Liver (tissue), 3 donors: ENCODE measurements at regions not wholly inside any gene's neighbourhood (a gene's known extent, or its start where the extent isn't known, plus 50 kb on each side); places are given as distances from the start of the nearest gene placed in this dataset.

ENCODE experiments used
- CTCF ChIP-seq: fragments of 150-350 bp; IDR thresholded peaks from 2 replicates; pipeline ENCODE4 v1.5.1; 2017; ENCODE audit warnings: improper control_type of control experiment, low read depth, low read length; ENCODE audit not compliant: missing input control
- EGR1 ChIP-seq, 2 donors: IDR thresholded peaks; 2 replicates each; pipeline ENCODE4 v1.6.1; 2016 to 2018; ENCODE audit warnings: antibody characterized with exemption in 2 of 2, low read depth in 2 of 2
- FOXA1 ChIP-seq: IDR thresholded peaks from 2 replicates; pipeline ENCODE4 v1.6.1; 2016; ENCODE audit warnings: antibody characterized with exemption
- GABPA ChIP-seq, 2 donors: IDR thresholded peaks in 1 of 2; conservative IDR thresholded peaks in 1 of 2; 2 replicates each; pipeline ENCODE4 v1.6.1; 2016; ENCODE audit warnings: antibody characterized with exemption in 2 of 2, mild to moderate bottlenecking in 1 of 2, moderate library complexity in 1 of 2
- HNF4A ChIP-seq, 2 donors: conservative IDR thresholded peaks; 2 replicates each; pipeline ENCODE4 v1.6.1; 2016; ENCODE audit warnings: antibody characterized with exemption in 2 of 2, mild to moderate bottlenecking in 2 of 2
- HNF4G ChIP-seq: IDR thresholded peaks from 2 replicates; pipeline ENCODE4 v1.6.1; 2016; ENCODE audit warnings: antibody characterized with exemption
- JUND ChIP-seq, 2 donors: IDR thresholded peaks; 2 replicates each; pipeline ENCODE4 v1.6.1; 2016; ENCODE audit warnings: antibody characterized with exemption in 2 of 2
- RAD21 ChIP-seq, 2 donors: IDR thresholded peaks; 2 replicates each; pipeline ENCODE4 v1.6.1; 2016; ENCODE audit warnings: antibody characterized with exemption in 2 of 2, mild to moderate bottlenecking in 2 of 2
- REST ChIP-seq: IDR thresholded peaks from 2 replicates; pipeline ENCODE4 v1.6.1; 2016; ENCODE audit warnings: antibody characterized with exemption, mild to moderate bottlenecking
- RXRA ChIP-seq, 2 donors: IDR thresholded peaks; 2 replicates each; pipeline ENCODE4 v1.6.1; 2017 to 2018; ENCODE audit warnings: antibody characterized with exemption in 2 of 2, mild to moderate bottlenecking in 1 of 2
- SP1 ChIP-seq: IDR thresholded peaks from 2 replicates; pipeline ENCODE4 v1.6.1; 2018; ENCODE audit warnings: antibody characterized with exemption, mild to moderate bottlenecking
- donor health status: healthy.
- donor health status: healthy.

DNA sequence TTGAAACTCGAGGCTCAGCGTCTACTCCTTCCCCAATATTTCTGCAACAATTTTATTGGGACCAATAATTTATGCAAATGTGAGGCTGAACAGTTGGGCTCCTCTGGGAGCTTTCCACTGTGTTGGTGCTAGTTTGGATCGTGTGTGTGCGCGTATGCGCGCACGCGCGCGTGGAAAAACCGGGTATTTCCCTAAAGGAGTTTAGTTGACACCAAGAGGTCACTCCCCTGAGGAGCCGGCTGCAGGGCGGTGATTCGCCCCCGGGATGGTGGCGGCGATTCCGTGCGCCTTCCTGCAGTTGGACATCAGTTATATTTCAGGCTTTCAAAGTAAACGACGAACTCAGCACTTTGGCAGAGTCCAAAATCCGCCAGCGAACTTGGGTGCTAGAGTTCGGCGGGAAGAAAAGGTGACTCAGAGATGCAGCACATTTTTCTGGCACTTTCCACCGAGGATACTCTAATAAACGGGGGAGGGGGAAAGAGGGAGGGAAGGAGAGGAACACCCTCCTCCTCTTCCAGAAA is 186.5 kb upstream of the FANCL start:
- TF ChIP-seq HNF4G, result no peak
- TF ChIP-seq CTCF, result no peak
- TF ChIP-seq REST, result peak; percentile 87
- TF ChIP-seq EGR1 (IDR thresholded peaks at IDR 0.05; ENCODE audit: low read depth in 2 of 2), result no peak
- TF ChIP-seq JUND (IDR thresholded peaks at IDR 0.05), result no peak
- no peak for TF ChIP-seq FOXA1
- no peak for TF ChIP-seq GABPA (IDR thresholded peaks at IDR 0.05 in 1 of 2, conservative IDR thresholded peaks at IDR 0.05 in 1 of 2)
- no peak for TF ChIP-seq HNF4A (conservative IDR thresholded peaks at IDR 0.05)
- no peak for TF ChIP-seq SP1
- TF ChIP-seq RAD21 (IDR thresholded peaks at IDR 0.05), result no peak
- no peak for TF ChIP-seq RXRA (IDR thresholded peaks at IDR 0.05)
